OCI-LY7 (cell line): ENCODE measurements at regions not wholly inside any gene's neighbourhood (a gene's known extent, or its start where the extent isn't known, plus 50 kb on each side); places are given as distances from the start of the nearest gene placed in this dataset.

Experiments used
- BruUV-seq: library from RNA; stranded (reverse); fragments of 400-500 nt; replicated peaks from 2 replicates; lab custom pipeline; 2021; lab: Mats Ljungman, UMichigan
- CTCF ChIA-PET: fragments of 300-600 bp; sonication (Branson Sonifier 250); formaldehyde crosslinking; loops from one replicate; lab custom pipeline; 2022; ENCODE audit warnings: antibody characterized with exemption; ENCODE audit not compliant: unreplicated experiment; lab: Charles Lee
- POLR2A ChIA-PET: fragments of 300-600 bp; sonication (Branson Sonifier 250); formaldehyde crosslinking; loops from one replicate; lab custom pipeline; 2022; ENCODE audit warnings: antibody characterized with exemption; lab: Charles Lee
- DNase-seq: peaks from one replicate; pipeline ENCODE4 v3.0.0-alpha.2; 2015; ENCODE audit warnings: low spot score
- H2AFZ ChIP-seq: fragments of 200-600 bp; sonication (generic), shearing (Covaris generic); 2 replicates; pipeline ENCODE4 v1.6.1; 2014; ENCODE audit warnings: mild to moderate bottlenecking, antibody characterized with exemption, low read length, moderate library complexity
- H3K27ac ChIP-seq: fragments of 200-600 bp; sonication (generic); 2 replicates; pipeline ENCODE4 v1.5.1; 2014; ENCODE audit warnings: mixed run types, low read depth, mild to moderate bottlenecking, moderate library complexity, low read length, inconsistent platforms; ENCODE audit not compliant: poor library complexity, severe bottlenecking
- H3K36me3 ChIP-seq: fragments of 200-600 bp; sonication (generic); 2 replicates; pipeline ENCODE4 v1.6.1; 2014; ENCODE audit warnings: mild to moderate bottlenecking, antibody characterized with exemption, low read length, moderate library complexity, mixed read lengths; ENCODE audit not compliant: insufficient read depth
- H3K4me1 ChIP-seq: fragments of 200-600 bp; sonication (generic); 2 replicates; pipeline ENCODE4 v1.5.1; 2014; ENCODE audit warnings: mild to moderate bottlenecking, low read length; ENCODE audit not compliant: insufficient read depth, poor library complexity, severe bottlenecking
- H3K4me2 ChIP-seq: fragments of 200-600 bp; sonication (generic); 2 replicates; pipeline ENCODE4 v1.6.1; 2014; ENCODE audit warnings: mild to moderate bottlenecking, low read length
- H3K4me3 ChIP-seq: fragments of 200-600 bp; sonication (generic); 2 replicates; pipeline ENCODE4 v1.5.1; 2014; ENCODE audit warnings: mild to moderate bottlenecking, low read depth, low read length; ENCODE audit not compliant: poor library complexity, severe bottlenecking
- H3K79me2 ChIP-seq: fragments of 200-600 bp; sonication (generic); 2 replicates; pipeline ENCODE4 v1.6.1; 2016; ENCODE audit warnings: low read depth, mild to moderate bottlenecking, low read length, moderate library complexity, mixed read lengths; ENCODE audit not compliant: insufficient read depth
- H3K9me2 ChIP-seq: fragments of 200-600 bp; sonication (generic); 2 replicates; pipeline ENCODE4 v1.6.1; 2016; ENCODE audit warnings: mild to moderate bottlenecking, low read length, mixed read lengths; ENCODE audit not compliant: insufficient read depth
- H3K9me3 ChIP-seq: fragments of 200-600 bp; sonication (generic); 2 replicates; pipeline ENCODE4 v1.6.1; 2014; ENCODE audit warnings: mild to moderate bottlenecking, mixed run types, low read length, mixed read lengths
- H4K20me1 ChIP-seq: fragments of 200-600 bp; sonication (generic); 2 replicates; pipeline ENCODE4 v1.6.1; 2014; ENCODE audit warnings: mild to moderate bottlenecking, antibody characterized with exemption, low read length, moderate library complexity, mixed read lengths; ENCODE audit not compliant: insufficient read depth
- EZH2phosphoT487 ChIP-seq: fragments of 200-600 bp; sonication (generic); IDR thresholded peaks from 2 replicates; pipeline ENCODE4 v1.6.1; 2018; ENCODE audit warnings: low read depth, borderline replicate concordance, mild to moderate bottlenecking, mixed run types, antibody characterized with exemption, low read length, moderate library complexity, mixed read lengths
- intact Hi-C: fragments of 100-400 bp; cut with micrococcal nuclease; formaldehyde crosslinking; loops from one replicate; pipeline ENCODE4 v1.10.0; 2022; ENCODE audit not compliant: unreplicated experiment
- TF ChIP-seq, protein P1 (sequence below): fragments of 200-600 bp; sonication (generic); conservative IDR thresholded peaks from 2 replicates; pipeline ENCODE4 v1.5.1; 2014; ENCODE audit warnings: mild to moderate bottlenecking, antibody characterized with exemption, low read length, moderate library complexity, mixed read lengths

DNA sequence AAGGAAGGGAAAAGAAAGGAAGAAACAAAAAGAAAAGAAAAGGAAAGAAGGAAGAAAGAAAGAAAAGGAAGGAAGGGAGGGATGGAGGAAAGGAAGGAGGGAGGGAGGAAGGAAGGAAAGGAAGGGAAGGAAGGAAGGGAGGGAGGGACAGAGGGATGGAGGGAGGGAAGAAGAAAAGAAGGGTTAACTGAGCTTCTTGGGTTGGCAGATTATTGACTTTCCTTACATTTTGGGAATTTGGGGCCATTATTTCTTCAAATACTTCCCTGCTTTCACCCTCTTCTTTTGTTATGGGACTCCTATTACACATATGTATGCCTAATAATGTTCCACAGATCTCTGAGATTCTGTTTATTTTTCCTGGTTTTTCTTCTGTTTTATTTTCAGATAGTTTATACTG is 285.6 kb downstream of the KCNJ2 start:
- Histone ChIP-seq H3K9me2 (no peaks in the 10 kb centered on the region), H4K20me1 (no peaks in the 10 kb centered on the region), H3K36me3 (no peaks in the 10 kb centered on the region), H3K4me2 (no peak overlapping the region), H3K27ac (no peak overlapping the region), H3K9me3 (no peaks in the 10 kb centered on the region), H3K4me1 (no peaks in the 10 kb centered on the region), H3K79me2 (no peaks in the 10 kb centered on the region), H3K4me3 (no peak overlapping the region), H2AFZ (no peak overlapping the region)
- BruUV-seq: no TSS peak
- DNase-seq: no peak
- intact Hi-C loops: no loop called here
- CTCF ChIA-PET: no interaction called here
- no peak for TF ChIP-seq EZH2phosphoT487
- TF ChIP-seq, protein P1, sequence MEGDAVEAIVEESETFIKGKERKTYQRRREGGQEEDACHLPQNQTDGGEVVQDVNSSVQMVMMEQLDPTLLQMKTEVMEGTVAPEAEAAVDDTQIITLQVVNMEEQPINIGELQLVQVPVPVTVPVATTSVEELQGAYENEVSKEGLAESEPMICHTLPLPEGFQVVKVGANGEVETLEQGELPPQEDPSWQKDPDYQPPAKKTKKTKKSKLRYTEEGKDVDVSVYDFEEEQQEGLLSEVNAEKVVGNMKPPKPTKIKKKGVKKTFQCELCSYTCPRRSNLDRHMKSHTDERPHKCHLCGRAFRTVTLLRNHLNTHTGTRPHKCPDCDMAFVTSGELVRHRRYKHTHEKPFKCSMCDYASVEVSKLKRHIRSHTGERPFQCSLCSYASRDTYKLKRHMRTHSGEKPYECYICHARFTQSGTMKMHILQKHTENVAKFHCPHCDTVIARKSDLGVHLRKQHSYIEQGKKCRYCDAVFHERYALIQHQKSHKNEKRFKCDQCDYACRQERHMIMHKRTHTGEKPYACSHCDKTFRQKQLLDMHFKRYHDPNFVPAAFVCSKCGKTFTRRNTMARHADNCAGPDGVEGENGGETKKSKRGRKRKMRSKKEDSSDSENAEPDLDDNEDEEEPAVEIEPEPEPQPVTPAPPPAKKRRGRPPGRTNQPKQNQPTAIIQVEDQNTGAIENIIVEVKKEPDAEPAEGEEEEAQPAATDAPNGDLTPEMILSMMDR: no peak
- POLR2A ChIA-PET: interaction anchor here (0.7 kb wide), 4 partner anchors 9 to 22 kb away, joined by 3 read pairs; no protein-coding TSS in a partner anchor

DNA sequence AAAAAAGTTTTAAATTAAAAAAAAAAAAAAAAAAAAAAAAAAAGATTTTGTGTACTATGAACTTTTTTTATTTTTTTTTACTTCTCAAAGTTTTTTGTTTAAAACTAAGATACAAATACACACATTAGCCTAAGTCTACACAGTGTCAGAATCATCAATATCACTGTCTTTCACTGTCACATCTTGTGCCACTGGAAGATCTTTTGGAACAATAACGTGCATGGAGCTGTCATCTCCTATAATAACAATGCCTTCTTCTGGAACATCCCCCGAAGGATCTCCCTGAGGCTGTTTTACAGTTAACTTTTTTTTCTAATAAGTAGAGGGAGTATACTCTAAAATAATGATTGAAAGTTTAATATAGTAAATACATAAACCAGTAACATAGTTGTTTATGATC is 295.7 kb downstream of the KCNJ2 start:
- H3K9me2 ChIP-seq: no peaks in the 10 kb centered on the region
- CTCF ChIA-PET: no interaction called here

GRCh38 chr17:70468661-70469060 is 299.3 kb downstream of the KCNJ2 start:
- Histone ChIP-seq H3K4me2 (no peak overlapping the region), H3K4me3 (no peak overlapping the region), H3K36me3 (no peaks in the 10 kb centered on the region), H3K9me3 (no peaks in the 10 kb centered on the region), H3K4me1 (no peaks in the 10 kb centered on the region), H3K27ac (no peak overlapping the region), H3K9me2 (no peaks in the 10 kb centered on the region), H2AFZ (no peak overlapping the region), H3K79me2 (no peaks in the 10 kb centered on the region), H4K20me1 (no peaks in the 10 kb centered on the region)
- intact Hi-C loops: no loop called here
- no peak for TF ChIP-seq EZH2phosphoT487
- TF ChIP-seq, protein P1: no peak
- ChIA-PET CTCF (interaction anchor here (0.6 kb wide), 1 partner anchor 14 kb away, joined by 6 read pairs; no protein-coding TSS in a partner anchor), POLR2A (interaction anchor here (0.6 to 1.8 kb wide), 4 partner anchors 11 to 1181 kb away, joined by 3 to 8 read pairs (median 4); no protein-coding TSS in a partner anchor)
- DNase-seq: no peak
- BruUV-seq: no TSS peak

More for the DNA sequence above, 295.7 kb downstream of the KCNJ2 start:
- Histone ChIP-seq H3K79me2 (no peaks in the 10 kb centered on the region), H3K4me1 (no peaks in the 10 kb centered on the region), H2AFZ (no peak overlapping the region), H3K9me3 (no peaks in the 10 kb centered on the region), H3K36me3 (no peaks in the 10 kb centered on the region), H3K4me3 (no peak overlapping the region), H3K4me2 (no peak overlapping the region), H4K20me1 (no peaks in the 10 kb centered on the region), H3K27ac (no peak overlapping the region)
- intact Hi-C loops: no loop called here
- DNase-seq: no peak
- POLR2A ChIA-PET: interaction anchor here (1.6 kb wide), 1 partner anchor 16 kb away, joined by 3 read pairs; no protein-coding TSS in a partner anchor
- TF ChIP-seq, protein P1: no peak
- TF ChIP-seq EZH2phosphoT487: no peak
- BruUV-seq: no TSS peak
